ENCODE measurements at regions not wholly inside any gene's neighbourhood (a gene's known extent, or its start where the extent isn't known, plus 50 kb on each side); places are given as distances from the start of the nearest gene placed in this dataset.
A peak's percentile ranks its signal among the peaks of the same experiment; 100 is the strongest.
"Not testable (repeated sequence)": the region's sequence is repeated elsewhere in the genome, so short reads cannot be mapped to it uniquely, and the experiment has no call there.

DNA sequence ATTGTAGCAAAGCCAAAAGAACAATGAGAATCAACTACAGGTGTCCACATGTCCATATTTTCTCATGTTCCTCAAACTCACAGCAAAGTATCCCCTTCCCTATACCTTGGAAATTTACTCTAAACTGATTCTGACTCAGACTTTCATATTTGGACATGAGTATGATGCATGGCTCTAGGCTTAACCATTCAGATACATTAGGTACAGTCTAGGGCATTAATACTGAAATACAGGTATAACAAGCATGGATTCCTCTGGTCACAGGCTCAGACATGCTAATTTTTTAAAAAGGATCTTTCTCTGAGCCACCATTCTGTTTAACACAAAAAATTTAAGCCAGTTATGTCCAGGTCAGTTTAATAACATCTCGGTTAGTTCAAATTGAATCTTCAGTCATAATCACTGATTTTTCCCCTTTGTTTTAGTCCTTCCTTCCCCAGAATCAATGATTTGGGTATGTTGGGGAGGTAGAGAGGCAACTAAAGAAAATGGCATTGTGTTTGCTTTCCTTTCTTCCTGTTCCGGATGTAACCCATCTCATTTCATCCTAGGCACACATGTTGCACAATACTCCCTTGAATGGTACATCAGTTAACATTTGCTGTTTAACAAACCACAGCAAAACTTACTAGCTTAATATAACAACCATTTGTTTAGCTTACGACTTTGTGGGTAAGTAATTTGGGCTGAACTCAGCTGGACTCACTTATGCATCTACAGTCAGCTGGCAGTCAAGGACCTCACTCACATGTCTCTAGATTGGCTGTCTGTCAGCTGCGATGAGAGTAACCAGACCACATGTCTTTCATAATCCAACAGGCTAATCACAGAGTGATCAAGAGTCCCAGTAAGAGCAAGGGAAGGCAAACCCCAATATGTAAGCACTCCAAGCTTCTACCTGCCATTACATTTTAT lies 75.3 kb upstream of the GRIA3 start:
- intact Hi-C loops (cut with micrococcal nuclease): no loop called here
- H3K27ac Mint-ChIP-seq: no peak overlapping the region
- no peak overlapping the region for H2AFZ ChIP-seq (ENCODE audit: insufficient read depth, low read depth, low read length, poor library complexity, severe bottlenecking)
- no peaks in the 10 kb centered on the region for H3K4me1 Mint-ChIP-seq
- H3K9me3 ChIP-seq (replicated peaks in 1 of 2; ENCODE audit: control insufficient read depth in 1 of 2, insufficient read depth in 1 of 2, low read length in 2 of 2): no peaks in the 10 kb centered on the region
- no peak overlapping the region for H3K4me2 ChIP-seq (replicated peaks; ENCODE audit: extremely low read depth, low read length, poor library complexity, severe bottlenecking)
- no peak overlapping the region for H3K27ac ChIP-seq (ENCODE audit: low read depth in 1 of 2, low read length in 2 of 2)
- H3K36me3 ChIP-seq (replicated peaks in 1 of 2; ENCODE audit: control insufficient read depth in 1 of 2, insufficient read depth in 2 of 2, low read length in 2 of 2): no peaks in the 10 kb centered on the region
- no peak for DNase-seq
- H3K4me3 ChIP-seq (replicated peaks in 1 of 3; ENCODE audit: low read depth in 2 of 3, low read length in 3 of 3): no peak overlapping the region
- H3K9ac ChIP-seq (ENCODE audit: insufficient read depth, low read length, poor library complexity, severe bottlenecking): no peak overlapping the region
- no peaks in the 10 kb centered on the region for H4K20me1 ChIP-seq (ENCODE audit: insufficient read depth, low read length)
- no peaks in the 10 kb centered on the region for H3K4me1 ChIP-seq (ENCODE audit: control insufficient read depth in 1 of 2, insufficient read depth in 2 of 2, low read length in 2 of 2)
- H3K9me3 Mint-ChIP-seq: peaks cover 0 to 9% (median 2%) of the 10 kb centered on the region in 7 donors
- no peaks in the 10 kb centered on the region for H3K27me3 ChIP-seq (ENCODE audit: control insufficient read depth in 2 of 2, insufficient read depth in 2 of 2, low read length in 2 of 2)
- H3K4me3 Mint-ChIP-seq: no peak overlapping the region
- H3K36me3 Mint-ChIP-seq: no peaks in the 10 kb centered on the region
- no CpG with 5 or more reads among the region's 4 CpGs for WGBS (ENCODE audit: insufficient coverage)
- TF ChIP-seq, protein P1, sequence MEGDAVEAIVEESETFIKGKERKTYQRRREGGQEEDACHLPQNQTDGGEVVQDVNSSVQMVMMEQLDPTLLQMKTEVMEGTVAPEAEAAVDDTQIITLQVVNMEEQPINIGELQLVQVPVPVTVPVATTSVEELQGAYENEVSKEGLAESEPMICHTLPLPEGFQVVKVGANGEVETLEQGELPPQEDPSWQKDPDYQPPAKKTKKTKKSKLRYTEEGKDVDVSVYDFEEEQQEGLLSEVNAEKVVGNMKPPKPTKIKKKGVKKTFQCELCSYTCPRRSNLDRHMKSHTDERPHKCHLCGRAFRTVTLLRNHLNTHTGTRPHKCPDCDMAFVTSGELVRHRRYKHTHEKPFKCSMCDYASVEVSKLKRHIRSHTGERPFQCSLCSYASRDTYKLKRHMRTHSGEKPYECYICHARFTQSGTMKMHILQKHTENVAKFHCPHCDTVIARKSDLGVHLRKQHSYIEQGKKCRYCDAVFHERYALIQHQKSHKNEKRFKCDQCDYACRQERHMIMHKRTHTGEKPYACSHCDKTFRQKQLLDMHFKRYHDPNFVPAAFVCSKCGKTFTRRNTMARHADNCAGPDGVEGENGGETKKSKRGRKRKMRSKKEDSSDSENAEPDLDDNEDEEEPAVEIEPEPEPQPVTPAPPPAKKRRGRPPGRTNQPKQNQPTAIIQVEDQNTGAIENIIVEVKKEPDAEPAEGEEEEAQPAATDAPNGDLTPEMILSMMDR (IDR thresholded peaks at IDR 0.05): no peak
- H3K79me2 ChIP-seq (ENCODE audit: insufficient read depth, low read length): no peaks in the 10 kb centered on the region
- H3K27me3 Mint-ChIP-seq (ENCODE audit: low read depth in 3 of 3): peaks cover 0 to 2% (median 1%) of the 10 kb centered on the region in 3 donors

DNA sequence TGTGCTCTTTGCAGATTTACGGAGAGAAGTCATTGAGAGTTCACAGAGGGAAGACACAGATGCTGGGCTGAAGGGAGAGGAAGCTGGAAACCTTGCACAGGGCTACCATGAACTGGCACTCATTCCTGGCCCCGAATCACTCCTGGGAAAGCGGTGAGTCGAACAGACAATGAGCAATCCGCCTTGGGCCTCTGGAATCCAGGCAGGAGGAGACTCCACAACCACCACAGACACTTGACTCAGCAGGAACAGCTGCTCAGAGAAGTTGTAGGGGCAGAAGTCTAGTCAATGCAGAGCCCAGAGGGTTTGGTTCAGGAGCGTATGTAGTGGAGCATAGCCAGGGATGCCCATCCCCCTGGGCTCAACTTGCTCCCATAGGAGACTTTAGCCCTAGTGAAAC lies 62.8 kb upstream of the GRIA3 start:
- no peaks in the 10 kb centered on the region for H3K36me3 ChIP-seq (replicated peaks in 1 of 2; ENCODE audit: control insufficient read depth in 1 of 2, insufficient read depth in 2 of 2, low read length in 2 of 2)
- no peaks in the 10 kb centered on the region for H4K20me1 ChIP-seq (ENCODE audit: insufficient read depth, low read length)
- no peaks in the 10 kb centered on the region for H3K4me1 Mint-ChIP-seq
- H3K27ac Mint-ChIP-seq: peak overlapping the region in 1 of 7 donors; percentile 77
- H2AFZ ChIP-seq (ENCODE audit: insufficient read depth, low read depth, low read length, poor library complexity, severe bottlenecking): no peak overlapping the region
- TF ChIP-seq, protein P1 (IDR thresholded peaks at IDR 0.05): no peak
- H3K9me3 Mint-ChIP-seq: peaks cover 0 to 10% (median 6%) of the 10 kb centered on the region in 7 donors
- no peak overlapping the region for H3K27ac ChIP-seq (ENCODE audit: low read depth in 1 of 2, low read length in 2 of 2)
- H3K27me3 ChIP-seq (ENCODE audit: control insufficient read depth in 2 of 2, insufficient read depth in 2 of 2, low read length in 2 of 2): no peaks in the 10 kb centered on the region
- DNase-seq: no peak
- no peak overlapping the region for H3K4me2 ChIP-seq (replicated peaks; ENCODE audit: extremely low read depth, low read length, poor library complexity, severe bottlenecking)
- H3K4me3 Mint-ChIP-seq: no peak overlapping the region
- no peak overlapping the region for H3K4me3 ChIP-seq (replicated peaks in 1 of 3; ENCODE audit: low read depth in 2 of 3, low read length in 3 of 3)
- 90% methylated on average over 2 of the region's 6 CpGs for WGBS (ENCODE audit: insufficient coverage)
- H3K36me3 Mint-ChIP-seq: no peaks in the 10 kb centered on the region
- no peak overlapping the region for H3K9ac ChIP-seq (ENCODE audit: insufficient read depth, low read length, poor library complexity, severe bottlenecking)
- no peaks in the 10 kb centered on the region for H3K4me1 ChIP-seq (ENCODE audit: control insufficient read depth in 1 of 2, insufficient read depth in 2 of 2, low read length in 2 of 2)
- H3K79me2 ChIP-seq (ENCODE audit: insufficient read depth, low read length): no peaks in the 10 kb centered on the region
- H3K27me3 Mint-ChIP-seq (ENCODE audit: low read depth in 3 of 3): peaks cover 0 to 6% (median 2%) of the 10 kb centered on the region in 3 donors
- intact Hi-C loops (cut with micrococcal nuclease): no loop called here
- peaks cover 0 to 10% of the 10 kb centered on the region in 2 donors for H3K9me3 ChIP-seq (replicated peaks in 1 of 2; ENCODE audit: control insufficient read depth in 1 of 2, insufficient read depth in 1 of 2, low read length in 2 of 2)

DNA sequence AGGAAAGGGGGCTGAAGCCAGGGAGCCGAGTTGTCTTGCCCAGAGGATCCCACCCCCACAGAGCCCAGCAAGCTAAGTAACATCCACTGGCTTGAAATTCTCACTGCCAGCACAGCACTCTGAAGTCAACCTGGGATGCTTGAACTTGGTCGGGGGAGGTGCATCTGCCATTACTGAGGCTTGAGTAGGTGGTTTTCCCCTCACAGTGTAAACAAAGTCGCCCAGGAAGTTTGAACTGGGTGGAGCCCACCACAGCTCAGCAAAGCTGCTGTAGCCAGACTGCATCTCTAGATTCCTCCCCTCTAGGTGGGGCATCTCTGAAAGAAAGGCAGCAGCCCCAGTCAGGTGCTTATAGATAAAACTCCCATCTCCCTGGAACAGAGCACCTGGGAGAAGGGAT lies 54.3 kb upstream of the GRIA3 start:
- H3K4me2 ChIP-seq (replicated peaks; ENCODE audit: extremely low read depth, low read length, poor library complexity, severe bottlenecking); intact Hi-C loops (cut with micrococcal nuclease); H3K9ac ChIP-seq (ENCODE audit: insufficient read depth, low read length, poor library complexity, severe bottlenecking); H4K20me1 ChIP-seq (ENCODE audit: insufficient read depth, low read length); H3K4me3 Mint-ChIP-seq; H3K27ac Mint-ChIP-seq; H3K27me3 ChIP-seq (ENCODE audit: control insufficient read depth in 2 of 2, insufficient read depth in 2 of 2, low read length in 2 of 2); H3K36me3 Mint-ChIP-seq; H3K27me3 Mint-ChIP-seq (ENCODE audit: low read depth in 3 of 3); DNase-seq; H3K79me2 ChIP-seq (ENCODE audit: insufficient read depth, low read length); H3K4me1 ChIP-seq (ENCODE audit: control insufficient read depth in 1 of 2, insufficient read depth in 2 of 2, low read length in 2 of 2); H3K27ac ChIP-seq (ENCODE audit: low read depth in 1 of 2, low read length in 2 of 2); H3K4me3 ChIP-seq (replicated peaks in 1 of 3; ENCODE audit: low read depth in 2 of 3, low read length in 3 of 3); H3K36me3 ChIP-seq (replicated peaks in 1 of 2; ENCODE audit: control insufficient read depth in 1 of 2, insufficient read depth in 2 of 2, low read length in 2 of 2); H3K4me1 Mint-ChIP-seq; H2AFZ ChIP-seq (ENCODE audit: insufficient read depth, low read depth, low read length, poor library complexity, severe bottlenecking): not testable (repeated sequence)
- peaks cover 0 to 14% of the 10 kb centered on the region in 2 donors for H3K9me3 ChIP-seq (replicated peaks in 1 of 2; ENCODE audit: control insufficient read depth in 1 of 2, insufficient read depth in 1 of 2, low read length in 2 of 2)
- WGBS (ENCODE audit: insufficient coverage): no CpG with 5 or more reads among the region's 3 CpGs
- H3K9me3 Mint-ChIP-seq: peaks cover 2 to 12% (median 8%) of the 10 kb centered on the region in 7 donors

Measured in CD14-positive monocyte (primary cell).